ENCODE measurements at regions not wholly inside any gene's neighbourhood (a gene's known extent, or its start where the extent isn't known, plus 50 kb on each side); places are given as distances from the start of the nearest gene placed in this dataset.

DNA sequence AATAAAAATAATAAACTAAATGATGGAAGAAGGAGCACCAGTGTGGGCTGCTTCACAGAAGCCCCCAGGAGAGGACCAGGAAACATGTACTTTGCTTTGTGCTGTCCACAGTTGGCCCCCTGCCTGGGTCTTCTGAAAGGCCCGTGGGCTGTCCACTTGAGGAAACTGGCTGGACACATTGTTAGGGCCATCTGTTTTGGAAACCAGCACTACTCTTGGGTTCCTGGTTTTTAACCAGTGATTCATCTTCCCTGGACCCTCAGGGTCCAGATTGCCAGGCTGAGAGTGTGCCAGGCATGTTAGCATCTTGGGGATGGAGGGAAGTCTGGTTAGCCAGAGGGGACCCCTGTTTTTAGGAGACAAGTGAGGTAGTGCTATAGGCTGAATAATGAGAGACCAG, 297.2 kb upstream of the C2CD4B start:
- Histone ChIP-seq H3K27ac (ENCODE audit: low read depth in 1 of 2, low read length in 2 of 2) (no peak overlapping the region), H3K27me3 (ENCODE audit: control insufficient read depth in 4 of 4, insufficient read depth in 4 of 4, low read length in 3 of 4) (no peaks in the 10 kb centered on the region), H3K4me3 (ENCODE audit: low read depth in 1 of 3, low read length in 3 of 3) (no peak overlapping the region), H3K9me3 (ENCODE audit: control insufficient read depth in 4 of 4, low read length in 3 of 4) (no peaks in the 10 kb centered on the region), H3K36me3 (ENCODE audit: control insufficient read depth in 4 of 4, insufficient read depth in 3 of 4, low read depth in 1 of 4, low read length in 3 of 4) (no peaks in the 10 kb centered on the region), H3K9ac (ENCODE audit: low read depth in 1 of 2, low read length in 2 of 2) (no peak overlapping the region), H3K4me1 (ENCODE audit: control insufficient read depth in 4 of 4, insufficient read depth in 4 of 4, low read length in 3 of 4) (no peaks in the 10 kb centered on the region)
- WGBS = 88% methylated on average over 1 of the region's 1 CpG
- no peak for DNase-seq (ENCODE audit: low spot score)
- TF ChIP-seq JUND (IDR thresholded peaks at IDR 0.05) (no peak), YY1 (IDR thresholded peaks at IDR 0.05) (no peak), GABPA (IDR thresholded peaks at IDR 0.05 in 1 of 2, conservative IDR thresholded peaks at IDR 0.05 in 1 of 2) (no peak), ATF3 (IDR thresholded peaks at IDR 0.05) (no peak), SP1 (IDR thresholded peaks at IDR 0.05) (no peak), FOXA1 (IDR thresholded peaks at IDR 0.05) (no peak), NR2F2 (IDR thresholded peaks at IDR 0.05) (no peak), CTCF (IDR thresholded peaks at IDR 0.05; ENCODE audit: low read depth, low read length, missing input control) (no peak), HNF4A (conservative IDR thresholded peaks at IDR 0.05) (no peak), REST (IDR thresholded peaks at IDR 0.05) (no peak), FOXA2 (IDR thresholded peaks at IDR 0.05) (no peak), RAD21 (IDR thresholded peaks at IDR 0.05) (no peak), RXRA (IDR thresholded peaks at IDR 0.05) (no peak), TAF1 (conservative IDR thresholded peaks at IDR 0.05) (no peak), EGR1 (IDR thresholded peaks at IDR 0.05; ENCODE audit: low read depth in 2 of 2) (no peak)
- TF ChIP-seq, protein P1, sequence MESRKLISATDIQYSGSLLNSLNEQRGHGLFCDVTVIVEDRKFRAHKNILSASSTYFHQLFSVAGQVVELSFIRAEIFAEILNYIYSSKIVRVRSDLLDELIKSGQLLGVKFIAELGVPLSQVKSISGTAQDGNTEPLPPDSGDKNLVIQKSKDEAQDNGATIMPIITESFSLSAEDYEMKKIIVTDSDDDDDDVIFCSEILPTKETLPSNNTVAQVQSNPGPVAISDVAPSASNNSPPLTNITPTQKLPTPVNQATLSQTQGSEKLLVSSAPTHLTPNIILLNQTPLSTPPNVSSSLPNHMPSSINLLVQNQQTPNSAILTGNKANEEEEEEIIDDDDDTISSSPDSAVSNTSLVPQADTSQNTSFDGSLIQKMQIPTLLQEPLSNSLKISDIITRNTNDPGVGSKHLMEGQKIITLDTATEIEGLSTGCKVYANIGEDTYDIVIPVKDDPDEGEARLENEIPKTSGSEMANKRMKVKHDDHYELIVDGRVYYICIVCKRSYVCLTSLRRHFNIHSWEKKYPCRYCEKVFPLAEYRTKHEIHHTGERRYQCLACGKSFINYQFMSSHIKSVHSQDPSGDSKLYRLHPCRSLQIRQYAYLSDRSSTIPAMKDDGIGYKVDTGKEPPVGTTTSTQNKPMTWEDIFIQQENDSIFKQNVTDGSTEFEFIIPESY (IDR thresholded peaks at IDR 0.05) = no peak
- TF ChIP-seq, protein P2, sequence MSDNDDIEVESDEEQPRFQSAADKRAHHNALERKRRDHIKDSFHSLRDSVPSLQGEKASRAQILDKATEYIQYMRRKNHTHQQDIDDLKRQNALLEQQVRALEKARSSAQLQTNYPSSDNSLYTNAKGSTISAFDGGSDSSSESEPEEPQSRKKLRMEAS (IDR thresholded peaks at IDR 0.05) = no peak

GRCh38 chr15:62462721-62463120, 297.6 kb upstream of the C2CD4B start:
- H3K27ac ChIP-seq (ENCODE audit: low read depth in 1 of 2, low read length in 2 of 2) = no peak overlapping the region
- no peak overlapping the region for H3K9ac ChIP-seq (ENCODE audit: low read depth in 1 of 2, low read length in 2 of 2)
- no peaks in the 10 kb centered on the region for H3K27me3 ChIP-seq (ENCODE audit: control insufficient read depth in 4 of 4, insufficient read depth in 4 of 4, low read length in 3 of 4)
- no peaks in the 10 kb centered on the region for H3K4me1 ChIP-seq (ENCODE audit: control insufficient read depth in 4 of 4, insufficient read depth in 4 of 4, low read length in 3 of 4)
- 87% methylated on average over 7 of the region's 7 CpGs for WGBS
- no peaks in the 10 kb centered on the region for H3K36me3 ChIP-seq (ENCODE audit: control insufficient read depth in 4 of 4, insufficient read depth in 3 of 4, low read depth in 1 of 4, low read length in 3 of 4)
- no peaks in the 10 kb centered on the region for H3K9me3 ChIP-seq (ENCODE audit: control insufficient read depth in 4 of 4, low read length in 3 of 4)
- no peak for DNase-seq (ENCODE audit: low spot score)
- no peak overlapping the region for H3K4me3 ChIP-seq (ENCODE audit: low read depth in 1 of 3, low read length in 3 of 3)
- TF ChIP-seq TAF1 (conservative IDR thresholded peaks at IDR 0.05) (no peak), HNF4G (IDR thresholded peaks at IDR 0.05) (no peak), JUND (IDR thresholded peaks at IDR 0.05) (no peak), FOXA1 (IDR thresholded peaks at IDR 0.05) (no peak), HNF4A (conservative IDR thresholded peaks at IDR 0.05) (no peak), EGR1 (IDR thresholded peaks at IDR 0.05; ENCODE audit: low read depth in 2 of 2) (no peak), CTCF (IDR thresholded peaks at IDR 0.05; ENCODE audit: low read depth, low read length, missing input control) (no peak), NR2F2 (IDR thresholded peaks at IDR 0.05) (no peak), RAD21 (IDR thresholded peaks at IDR 0.05) (no peak), FOXA2 (IDR thresholded peaks at IDR 0.05) (no peak), YY1 (IDR thresholded peaks at IDR 0.05) (no peak), RXRA (IDR thresholded peaks at IDR 0.05) (no peak), SP1 (IDR thresholded peaks at IDR 0.05) (no peak), GABPA (IDR thresholded peaks at IDR 0.05 in 1 of 2, conservative IDR thresholded peaks at IDR 0.05 in 1 of 2) (no peak)
- TF ChIP-seq, protein P1 (IDR thresholded peaks at IDR 0.05) = no peak

Measured in liver (tissue), 8 donors.